Stimulated activated CD4-positive, alpha-beta T cell treated with anti-CD3 and anti-CD28 coated beads, Interleukin-2, amount 100 ng/mL, for 48 hours (primary cell): ENCODE measurements at regions not wholly inside any gene's neighbourhood (a gene's known extent, or its start where the extent isn't known, plus 50 kb on each side); places are given as distances from the start of the nearest gene placed in this dataset.
"Not testable (repeated sequence)": the region's sequence is repeated elsewhere in the genome, so short reads cannot be mapped to it uniquely, and the experiment has no call there.

ENCODE experiments used
- DNase-seq, 2 donors: peaks; one replicate each; pipeline ENCODE4 v3.0.0-alpha.2; 2020

DNA sequence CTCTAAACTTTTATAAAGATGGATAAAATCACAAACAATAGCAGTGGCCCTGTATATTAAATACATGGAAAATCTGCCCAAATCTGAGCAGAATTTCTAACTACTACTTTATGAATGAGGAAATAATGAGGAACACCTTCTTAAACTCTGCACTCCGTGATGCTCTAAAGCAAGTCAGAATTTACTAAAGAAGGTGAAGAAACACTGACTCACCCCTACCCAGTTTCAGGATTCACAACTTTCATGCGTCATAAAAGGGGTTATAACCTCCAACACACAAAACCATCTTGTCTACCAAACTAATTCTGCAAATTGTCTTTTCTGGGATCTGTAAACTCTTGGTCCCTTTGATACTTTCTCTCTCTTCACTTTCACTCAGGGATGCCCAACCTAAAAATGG is 561.1 kb upstream of the ACO1 start:
- DNase-seq = no peak

GRCh38 chr9:31824860-31825259 is 559.6 kb upstream of the ACO1 start:
- DNase-seq = no peak

DNA sequence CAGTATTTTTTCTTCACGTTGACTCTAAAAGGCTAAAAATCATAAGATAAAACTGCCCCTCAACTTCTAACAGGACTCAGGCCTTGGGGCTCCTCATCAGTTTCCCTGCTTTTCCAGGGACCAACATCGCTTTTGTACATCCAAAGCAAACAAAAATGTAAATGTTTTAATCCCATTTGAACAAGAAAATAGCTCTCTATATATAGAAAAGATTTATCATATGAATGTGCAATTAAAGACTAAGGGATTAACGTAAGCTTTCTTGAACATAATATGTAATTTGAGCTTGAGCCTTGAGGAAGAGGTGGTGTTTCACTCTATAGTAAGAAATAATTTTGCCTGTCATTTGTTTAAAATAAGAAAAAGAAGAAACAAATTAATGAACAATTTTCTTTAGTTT is 547.2 kb upstream of the ACO1 start:
- DNase-seq = no peak

DNA sequence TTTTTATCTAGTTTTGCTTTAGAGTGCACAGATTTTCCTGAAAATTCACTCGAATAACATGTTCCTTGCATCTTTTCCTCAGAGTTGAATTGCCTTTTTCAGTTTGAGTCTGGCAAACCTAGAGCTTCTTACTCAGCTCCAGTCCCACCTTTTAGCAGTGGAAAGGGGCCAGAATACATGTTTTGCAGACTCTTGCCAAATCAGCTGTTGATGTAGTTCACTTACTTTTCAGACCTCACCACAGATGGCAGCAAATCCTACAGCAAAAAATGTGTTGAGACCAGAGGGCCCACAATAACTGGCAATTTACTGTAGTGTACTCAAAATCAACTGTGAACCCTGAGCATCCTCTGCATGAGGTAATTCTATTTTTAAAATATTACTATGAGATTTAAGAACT is 545.2 kb upstream of the ACO1 start:
- DNase-seq = no peak

DNA sequence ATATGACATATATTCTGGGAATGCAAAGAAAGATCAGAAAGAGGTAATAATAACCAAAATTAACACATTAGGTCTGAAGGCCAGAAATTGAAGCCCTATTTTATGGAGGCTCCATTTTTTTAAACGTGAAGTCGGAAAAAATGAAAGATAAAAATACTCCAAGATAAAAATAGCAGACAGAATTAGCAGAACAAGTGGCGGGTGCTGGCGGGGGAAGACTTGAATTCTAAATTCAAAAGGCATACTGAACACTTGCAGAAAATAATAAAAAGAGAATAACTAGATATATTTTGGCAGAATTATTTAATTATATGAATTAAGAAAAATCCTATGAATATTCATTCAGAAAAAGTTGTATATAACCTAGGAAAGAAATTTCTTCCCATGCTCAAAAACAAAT is 543.7 kb upstream of the ACO1 start:
- no peak for DNase-seq

DNA sequence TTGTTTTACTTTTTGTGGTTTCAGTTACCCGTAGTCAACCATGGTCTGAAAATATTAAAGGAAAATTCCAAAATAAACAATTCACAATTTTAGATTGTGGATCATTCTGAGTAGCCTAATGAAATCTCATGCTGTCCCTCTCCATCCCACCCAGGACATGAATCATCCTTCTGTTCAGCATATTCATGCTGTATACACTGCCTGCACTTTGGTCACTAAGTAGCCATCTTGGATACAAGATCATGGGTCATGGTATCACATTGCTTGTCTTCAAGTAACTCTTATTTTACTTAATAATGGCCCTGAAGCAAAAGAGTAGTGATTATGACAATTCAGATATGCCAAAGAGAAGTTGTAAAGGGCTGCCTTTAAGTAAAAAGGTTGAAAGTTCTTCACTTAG is 536.5 kb upstream of the ACO1 start:
- DNase-seq = no peak

DNA sequence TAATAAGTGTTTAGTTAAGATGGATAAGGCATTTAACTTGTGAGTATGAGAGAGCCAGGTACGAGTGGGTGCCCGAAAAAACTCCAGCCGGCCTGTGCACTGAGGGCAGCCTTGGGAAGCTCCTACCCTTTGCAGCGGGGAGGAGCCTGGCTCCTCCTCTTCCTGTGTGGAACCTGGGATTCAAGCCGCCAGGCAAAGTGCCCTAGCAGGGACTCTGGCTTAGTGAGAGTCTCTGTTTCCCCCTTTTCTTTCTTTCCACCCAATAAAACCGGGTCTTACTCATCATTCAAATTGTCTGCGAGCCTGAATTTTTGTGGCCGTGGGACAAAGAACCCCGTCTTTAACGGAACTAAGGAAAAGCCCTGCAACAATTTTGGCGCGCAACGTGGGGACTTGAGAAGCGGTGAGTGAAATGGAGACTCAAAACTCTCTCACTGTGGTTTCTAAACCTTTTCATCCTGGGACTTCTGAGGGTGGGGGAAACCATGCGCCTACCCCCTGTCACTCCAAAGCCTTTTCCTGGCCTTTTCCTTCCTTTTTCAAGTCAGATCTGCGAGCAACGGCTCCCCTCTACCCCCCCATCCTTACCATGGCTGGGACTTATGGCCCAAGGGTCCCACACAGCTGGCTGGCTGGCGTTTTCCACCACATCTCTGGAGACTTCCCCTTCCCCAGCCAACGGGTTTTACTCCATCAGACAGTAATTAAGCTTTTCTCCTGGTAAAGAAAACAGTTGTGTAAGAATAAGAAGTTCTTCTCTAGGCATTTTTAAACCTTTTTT is 535.7 kb upstream of the ACO1 start:
- no peak for DNase-seq

DNA sequence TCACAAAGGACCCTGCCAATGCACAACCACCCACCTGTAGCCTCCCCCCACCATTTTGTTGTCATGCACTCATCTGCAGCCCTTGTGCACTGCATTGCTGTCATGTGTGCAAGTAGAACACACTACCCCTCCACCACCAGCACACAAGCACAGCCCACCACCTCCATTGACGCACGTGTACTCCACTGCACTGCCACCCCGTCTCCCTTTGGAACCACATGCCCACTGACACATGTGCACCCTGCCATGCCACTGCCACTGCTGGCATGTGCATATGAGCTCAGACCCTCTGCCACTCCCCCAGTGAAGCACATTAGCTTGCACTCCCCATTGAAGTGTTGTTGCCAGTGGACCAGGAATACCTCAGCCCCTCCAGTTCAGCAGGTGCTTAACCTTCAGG is 530.3 kb upstream of the ACO1 start:
- DNase-seq = no peak

- no peak for DNase-seq
These were observed 515.6 kb upstream of the ACO1 start for GRCh38 chr9:31868830-31869229.

- no peak for DNase-seq
These were observed 514.2 kb upstream of the ACO1 start for GRCh38 chr9:31870276-31870675.

GRCh38 chr9:31873722-31874121 is 510.7 kb upstream of the ACO1 start:
- DNase-seq = no peak

DNA sequence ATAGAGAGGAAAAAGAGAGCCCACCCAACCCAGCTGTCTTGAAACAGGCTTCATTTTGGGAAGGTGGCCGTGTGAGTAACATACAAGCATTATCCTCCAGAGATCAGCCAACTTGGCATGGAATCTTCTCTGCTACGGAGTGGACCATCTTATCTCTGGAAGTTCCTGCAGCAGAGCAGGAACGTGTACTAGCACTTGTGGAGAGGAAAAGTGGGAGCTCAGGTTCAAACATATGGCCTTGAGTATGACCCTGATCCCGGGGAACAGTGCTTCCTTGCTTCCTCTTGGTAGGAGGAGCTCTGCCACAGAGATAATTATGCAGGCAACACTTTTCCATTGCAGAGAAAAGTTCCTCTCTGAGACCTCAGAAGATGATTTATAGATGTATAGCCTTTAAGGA is 490.4 kb upstream of the ACO1 start:
- no peak for DNase-seq

DNA sequence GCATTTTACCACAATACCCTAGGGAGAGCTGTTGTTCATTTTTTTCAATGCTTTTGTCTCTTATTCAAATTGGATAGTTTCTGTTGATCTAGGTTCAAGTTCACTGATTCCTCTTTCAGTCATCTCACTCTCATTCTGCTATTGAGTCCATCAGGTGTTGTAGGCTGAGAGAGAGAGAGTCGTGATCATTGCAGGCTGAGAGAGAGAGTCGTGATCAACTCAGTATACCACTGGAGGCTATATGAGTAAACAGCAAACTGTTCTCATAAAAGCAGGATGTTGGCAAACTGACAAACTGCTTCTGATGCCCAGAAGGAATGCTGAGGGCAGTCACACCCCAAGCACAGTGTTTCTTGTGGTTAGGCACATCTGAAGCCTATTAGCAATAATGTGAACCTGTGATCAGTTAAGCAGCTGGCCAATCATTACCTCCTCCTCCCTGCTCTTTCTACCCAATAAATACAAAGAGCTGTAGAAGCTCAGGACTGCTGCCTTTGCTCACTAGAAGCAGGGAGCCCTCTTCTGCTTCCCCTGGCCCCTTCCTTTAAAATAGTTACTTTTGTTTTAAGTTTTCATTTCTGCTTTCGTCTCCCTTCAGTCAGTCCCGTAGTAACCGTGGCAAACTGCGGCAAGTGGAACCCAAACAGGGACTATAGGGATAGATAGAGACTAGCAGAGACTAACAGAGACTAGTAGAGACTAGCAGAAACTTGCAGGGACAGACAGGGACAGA is 476.1 kb upstream of the ACO1 start:
- no peak for DNase-seq

DNA sequence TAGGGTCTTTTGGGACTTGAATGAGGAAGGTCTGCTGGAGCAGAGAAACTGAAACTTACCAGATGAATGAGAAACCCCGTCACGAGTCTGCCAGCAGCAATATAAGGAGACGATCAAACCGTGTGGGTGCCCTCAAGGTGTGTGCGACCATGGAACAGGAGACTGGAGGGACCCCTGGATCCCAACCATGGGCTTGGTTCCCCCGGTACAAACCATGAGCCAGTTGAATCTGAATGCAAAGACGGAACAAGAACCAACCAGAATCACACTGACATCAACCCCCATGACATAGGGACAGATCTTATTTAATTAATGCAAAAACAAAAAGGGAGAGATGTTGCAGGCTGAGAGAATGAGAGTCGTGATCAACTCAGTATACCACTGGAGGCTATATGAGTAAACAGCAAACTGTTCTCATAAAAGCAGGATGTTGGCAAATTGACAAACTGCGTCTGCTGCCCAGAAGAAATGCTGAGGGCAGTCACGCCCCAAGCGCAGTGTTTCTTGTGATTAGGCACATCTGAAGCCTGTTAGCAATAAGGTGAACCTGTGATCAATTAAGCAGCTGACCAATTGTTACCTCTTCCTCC is 475.5 kb upstream of the ACO1 start:
- DNase-seq = no peak

DNA sequence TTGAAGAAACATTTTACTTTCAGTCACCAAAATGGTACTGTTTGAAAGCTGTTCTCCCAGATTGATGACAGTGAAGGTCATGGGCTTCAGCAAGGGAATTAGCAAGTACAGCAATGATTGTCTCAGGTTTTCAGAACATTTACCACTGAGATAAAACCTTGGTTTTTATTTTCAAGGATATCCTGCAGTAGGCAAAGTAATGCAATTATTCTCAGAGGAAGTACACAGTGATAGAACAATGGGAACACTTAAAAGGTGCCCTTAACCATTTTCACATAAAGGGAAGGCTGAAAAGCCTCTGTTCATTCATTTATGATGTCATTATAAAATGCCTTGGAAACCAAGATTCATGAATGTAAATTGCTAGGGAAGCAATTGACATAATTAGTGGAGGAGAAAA is 471.8 kb upstream of the ACO1 start:
- DNase-seq = no peak

DNA sequence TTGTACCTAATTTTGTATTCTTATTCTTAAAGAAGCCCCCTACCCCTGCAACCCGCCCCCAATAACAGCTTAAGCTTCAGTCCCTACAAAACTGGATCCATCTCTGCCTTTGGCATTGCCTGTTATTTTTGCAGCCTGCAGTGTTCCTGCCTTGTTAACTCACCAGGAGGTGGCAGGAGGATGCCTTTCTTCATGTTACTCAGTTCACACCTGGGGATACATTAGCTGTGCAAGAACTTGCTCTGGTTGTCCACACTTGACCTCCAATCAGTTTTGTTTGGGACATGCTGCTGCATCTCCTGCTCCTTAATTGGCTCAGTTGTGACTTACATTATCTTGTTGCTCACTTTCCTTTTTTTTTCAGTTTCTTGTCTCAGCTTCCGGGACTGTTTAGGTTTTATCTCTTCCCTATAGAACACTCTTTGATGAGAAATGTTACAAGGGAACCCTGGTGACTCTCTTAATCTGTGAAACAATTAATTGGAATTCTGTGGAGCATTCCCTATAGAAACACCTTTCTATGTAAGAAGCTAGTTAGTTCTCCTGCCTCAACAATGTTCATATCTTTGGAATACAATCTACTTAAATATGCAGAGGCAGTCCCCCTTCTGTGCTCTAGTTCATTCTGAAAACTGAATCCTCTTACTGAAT is 467.7 kb upstream of the ACO1 start:
- no peak for DNase-seq

GRCh38 chr9:31937737-31938136 is 446.7 kb upstream of the ACO1 start:
- DNase-seq = not testable (repeated sequence)

DNA sequence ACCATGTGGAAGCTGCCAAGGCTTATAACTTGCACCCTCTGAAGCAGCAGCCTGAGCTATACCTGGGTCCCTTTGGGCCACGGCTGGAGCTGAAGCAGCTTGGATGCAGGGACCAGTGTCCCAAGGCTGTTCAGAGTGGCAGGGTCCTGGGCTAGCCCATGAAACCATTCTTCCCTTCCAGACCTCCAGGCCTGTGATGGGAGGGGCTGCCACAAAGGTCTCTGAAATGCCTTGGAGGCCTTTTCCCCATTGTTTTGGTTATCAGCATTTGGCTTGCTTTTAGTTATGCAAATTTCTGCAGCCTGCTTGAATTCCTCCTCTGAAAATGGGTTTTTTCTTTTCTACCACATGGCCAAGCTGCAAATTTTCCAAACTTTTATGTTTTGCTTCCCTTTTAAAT is 433.7 kb upstream of the ACO1 start:
- no peak for DNase-seq

DNA sequence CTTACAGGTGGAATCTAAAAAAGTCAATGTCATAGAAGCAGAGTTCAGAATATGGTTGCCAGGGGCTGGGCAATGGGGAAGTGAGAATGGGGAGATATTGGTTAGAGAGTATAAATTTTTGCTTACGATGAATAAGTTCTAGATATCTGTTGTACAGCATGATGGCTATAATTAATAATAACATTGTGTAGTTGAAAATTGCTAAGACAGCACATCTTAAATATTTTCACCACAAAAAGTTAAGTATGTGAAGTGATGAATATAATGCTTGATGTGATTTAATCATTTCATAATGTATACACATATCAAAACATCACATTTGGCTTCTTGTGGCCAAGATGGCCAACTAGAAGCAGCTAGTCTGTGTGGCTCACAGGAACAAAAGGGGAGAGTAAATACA is 425.9 kb upstream of the ACO1 start:
- no peak for DNase-seq

DNA sequence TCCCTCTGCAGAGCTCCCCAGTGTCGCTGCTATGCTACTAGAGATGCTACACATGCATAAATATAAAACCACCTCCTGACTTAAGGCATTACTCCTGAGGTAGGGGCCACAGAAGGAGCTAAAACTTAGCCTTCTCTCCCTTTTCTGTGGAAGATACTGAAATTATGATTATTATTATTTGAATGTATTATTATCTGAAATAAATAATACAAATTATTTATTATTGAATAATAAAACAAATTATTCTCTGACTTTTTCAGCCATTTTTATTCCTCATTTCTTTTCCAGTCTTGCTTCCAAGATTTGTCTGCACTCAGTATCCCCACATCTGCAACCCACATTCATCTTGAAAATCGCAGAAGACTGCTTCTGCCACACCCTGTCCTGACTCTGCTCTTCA is 414.9 kb upstream of the ACO1 start:
- no peak for DNase-seq

DNA sequence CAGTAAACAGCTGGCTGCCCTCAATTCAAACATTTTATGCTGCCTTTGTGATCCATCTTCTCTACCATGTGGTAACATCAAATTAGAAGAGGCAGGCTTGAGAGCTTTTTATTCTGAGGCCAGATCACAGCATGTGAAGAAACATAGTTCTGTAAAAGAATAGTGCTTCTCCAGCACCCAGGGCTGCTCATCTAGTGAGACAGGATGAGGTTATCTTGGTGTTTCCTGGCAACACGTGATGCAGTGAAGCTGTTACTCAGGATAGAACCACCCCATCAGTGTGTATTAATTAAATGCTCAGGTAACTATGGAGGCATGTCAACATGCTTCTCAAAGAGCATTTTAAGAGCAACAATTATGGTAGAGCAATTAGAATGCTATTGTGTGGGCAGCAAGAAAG is 400.5 kb upstream of the ACO1 start:
- no peak for DNase-seq

- no peak for DNase-seq
These were observed 388.1 kb upstream of the ACO1 start for GRCh38 chr9:31996331-31996730.

- no peak for DNase-seq
These were observed 379.9 kb upstream of the ACO1 start for GRCh38 chr9:32004431-32005076.
